ENCODE measurements at regions not wholly inside any gene's neighbourhood (a gene's known extent, or its start where the extent isn't known, plus 50 kb on each side); places are given as distances from the start of the nearest gene placed in this dataset.

DNA sequence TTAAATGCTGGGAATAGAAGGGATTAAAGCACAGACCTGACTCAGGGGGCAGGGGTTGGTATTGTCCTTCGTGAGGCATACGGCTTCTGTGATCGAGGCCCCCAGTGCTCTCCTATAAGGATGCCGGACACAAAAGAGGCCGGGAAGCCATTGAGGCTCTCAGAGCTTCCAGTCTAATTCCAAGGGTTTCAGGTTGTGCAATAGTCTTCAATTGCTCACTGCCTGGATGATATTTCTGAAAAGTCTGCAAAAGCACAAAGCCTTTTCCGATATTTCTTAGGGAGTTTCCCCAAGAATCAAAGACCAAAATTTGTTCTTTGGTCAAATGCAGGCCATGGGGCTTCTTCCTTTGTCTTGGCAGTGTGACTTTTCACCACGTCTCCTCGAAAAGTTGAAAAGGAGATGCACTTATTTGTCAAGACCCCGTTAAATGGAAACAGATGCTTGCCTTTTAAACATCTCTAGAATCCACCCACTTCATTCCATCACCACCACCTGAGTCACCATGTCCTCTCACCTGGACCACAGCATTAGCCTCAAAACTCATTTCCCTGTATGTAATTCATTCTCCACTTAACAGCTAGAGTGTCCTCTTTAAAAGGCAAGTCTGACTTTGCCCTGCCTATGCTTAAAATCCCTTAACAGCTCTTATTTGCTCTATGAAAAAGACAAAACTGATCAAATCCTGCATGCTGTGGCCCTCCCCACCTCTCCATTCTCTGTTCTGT lies 134.8 kb upstream of the NAMPT start:
- DNase-seq (ENCODE audit: low read depth in 2 of 2) = no peak

DNA sequence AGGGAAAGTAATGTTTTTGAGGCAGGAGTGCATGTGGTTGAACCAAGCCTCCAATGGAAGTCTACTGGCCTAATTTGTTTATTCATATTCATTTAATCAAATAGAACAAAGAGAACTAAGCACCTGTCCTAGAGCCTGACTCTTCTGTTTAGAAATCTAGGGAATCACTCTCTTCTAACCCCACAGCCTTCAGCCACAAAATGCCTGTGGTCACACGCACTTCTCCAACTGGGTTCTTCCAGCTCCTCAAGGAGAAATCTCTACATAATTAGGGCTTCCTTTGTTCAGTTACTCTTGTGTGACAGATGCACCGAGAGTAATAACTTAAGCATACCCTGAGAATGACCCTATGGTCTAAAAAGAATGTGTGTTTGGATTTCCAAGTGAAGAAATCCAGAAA lies 133.7 kb upstream of the NAMPT start:
- no peak for DNase-seq (ENCODE audit: low read depth in 2 of 2)

DNA sequence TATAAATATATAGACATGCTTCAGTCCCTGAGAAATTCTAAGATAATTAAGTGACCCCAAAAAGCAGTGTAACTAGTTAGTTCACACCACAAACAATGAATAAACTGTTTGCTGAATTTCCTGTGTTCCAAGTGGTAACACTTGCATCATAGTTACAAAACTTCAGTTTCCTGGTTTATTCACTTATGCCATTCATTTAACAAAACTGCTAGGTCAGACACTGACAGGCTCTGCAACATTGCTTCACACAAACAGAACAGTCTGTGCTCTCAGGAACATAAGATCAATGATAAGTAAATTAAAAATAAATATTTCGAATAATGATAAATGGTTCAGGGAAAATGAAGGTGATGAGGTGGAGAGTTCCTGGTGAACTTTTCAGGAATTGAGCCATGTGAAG lies 133.3 kb upstream of the NAMPT start:
- DNase-seq (ENCODE audit: low read depth in 2 of 2) = no peak

DNA sequence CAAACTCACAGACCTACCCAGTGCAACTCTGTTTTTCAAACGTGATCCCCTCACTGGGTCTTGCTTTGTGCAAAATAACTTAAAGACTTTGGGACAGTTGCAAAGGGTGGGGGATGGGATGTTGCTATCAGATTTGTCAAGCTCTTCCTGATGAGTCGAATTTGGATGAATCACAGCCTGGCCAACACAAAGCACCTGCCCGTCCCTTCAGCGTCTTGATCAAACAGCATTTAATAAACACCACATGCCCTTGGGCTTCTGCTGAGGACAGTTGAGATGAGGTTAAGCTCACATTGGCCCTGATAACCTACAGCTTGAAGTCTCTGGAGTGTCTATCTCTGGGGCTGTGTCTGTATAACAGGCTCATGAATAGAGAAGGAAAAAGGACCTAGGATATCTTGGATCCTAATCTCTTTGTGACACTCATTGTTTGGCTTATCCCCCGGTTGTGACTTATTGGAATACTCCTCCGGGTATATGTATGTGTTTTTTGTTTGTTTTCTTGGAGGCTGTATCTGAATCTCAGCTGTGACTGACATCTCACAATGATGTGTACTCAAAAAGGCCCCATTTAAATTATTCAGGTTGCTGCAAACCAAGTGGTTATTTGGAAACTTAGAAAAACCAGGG lies 132.6 kb upstream of the NAMPT start:
- DNase-seq (ENCODE audit: low read depth in 2 of 2) = no peak

DNA sequence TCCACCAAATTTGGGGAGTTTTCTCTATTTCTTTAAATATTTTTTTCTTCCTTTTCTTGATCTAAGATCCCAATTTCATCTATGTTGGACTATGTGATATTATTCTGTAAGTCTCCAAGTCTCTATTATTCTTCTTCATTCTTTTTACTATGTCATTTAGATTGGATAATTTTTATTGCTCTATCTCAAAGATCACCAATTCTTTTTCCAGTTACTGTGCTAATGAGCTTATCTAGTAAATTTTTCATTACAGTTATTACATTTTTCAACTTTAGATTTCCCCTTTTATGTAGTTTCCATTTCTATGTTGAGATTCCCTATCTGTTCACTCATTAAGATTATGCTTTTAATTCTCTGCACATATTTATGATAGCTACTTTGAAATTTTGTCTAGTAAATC lies 131.6 kb upstream of the NAMPT start:
- DNase-seq (ENCODE audit: low read depth in 2 of 2) = no peak

DNA sequence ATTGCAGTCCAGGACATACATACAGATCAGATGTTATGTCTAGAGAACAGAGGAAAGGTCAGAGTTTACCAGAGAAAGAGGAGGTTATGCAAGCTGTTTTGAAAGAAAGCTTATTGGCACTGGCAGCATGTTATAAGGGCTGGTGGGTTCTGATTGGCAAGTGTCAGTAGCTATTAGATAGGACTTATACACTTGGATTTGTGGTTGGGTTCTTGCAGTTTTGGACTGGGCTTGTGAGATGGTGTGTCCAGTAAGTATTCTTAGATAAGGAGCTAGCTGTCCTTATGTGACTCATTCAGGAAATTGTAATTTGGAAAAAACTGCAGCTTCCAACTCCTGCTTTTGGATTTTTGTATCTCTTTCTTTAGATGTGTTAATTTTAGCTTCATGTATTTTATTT lies 130.7 kb upstream of the NAMPT start:
- no peak for DNase-seq (ENCODE audit: low read depth in 2 of 2)

DNA sequence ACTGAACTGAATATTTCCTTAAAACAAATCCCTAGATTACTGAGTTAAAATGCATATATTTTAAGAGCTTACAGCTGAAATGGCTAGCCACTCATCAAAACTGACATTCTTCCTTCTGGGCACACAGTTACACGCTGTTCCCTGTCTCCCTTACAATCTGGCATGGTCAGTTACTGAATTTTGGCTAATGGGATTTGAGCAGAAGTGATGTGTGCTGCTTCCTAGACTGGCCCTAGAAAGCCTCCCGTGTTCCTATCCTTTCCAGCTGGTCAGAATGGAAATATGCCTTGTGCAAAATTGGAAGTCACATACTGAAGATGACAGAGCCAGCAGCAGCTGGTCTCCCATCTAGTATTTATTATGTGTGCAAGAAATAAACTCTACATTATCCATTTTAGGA lies 128.7 kb upstream of the NAMPT start:
- DNase-seq (ENCODE audit: low read depth in 2 of 2) = no peak

DNA sequence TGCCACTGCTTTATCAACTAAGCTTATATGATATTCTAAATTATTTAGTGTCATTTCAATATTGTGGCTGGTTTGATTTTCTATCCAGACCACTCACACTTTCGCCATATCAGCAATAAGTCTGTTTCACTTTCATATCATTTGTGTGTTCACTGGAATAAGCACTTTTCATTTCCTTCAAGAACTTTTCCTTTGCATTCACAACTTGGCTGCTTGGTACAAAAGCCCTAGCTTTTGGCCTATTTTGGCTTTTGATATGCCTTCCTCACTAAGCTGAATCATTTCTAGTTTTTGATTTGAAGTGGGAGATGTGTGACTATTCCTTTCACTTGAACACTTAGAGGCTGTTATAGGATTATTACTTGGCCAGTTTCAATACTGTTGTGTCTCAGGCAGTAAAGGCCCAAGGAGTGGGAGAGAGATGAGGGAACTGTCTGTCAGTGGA lies 120.9 kb upstream of the NAMPT start:
- peak in 1 of 2 donors; percentile 27 for DNase-seq (ENCODE audit: low read depth in 2 of 2)

DNA sequence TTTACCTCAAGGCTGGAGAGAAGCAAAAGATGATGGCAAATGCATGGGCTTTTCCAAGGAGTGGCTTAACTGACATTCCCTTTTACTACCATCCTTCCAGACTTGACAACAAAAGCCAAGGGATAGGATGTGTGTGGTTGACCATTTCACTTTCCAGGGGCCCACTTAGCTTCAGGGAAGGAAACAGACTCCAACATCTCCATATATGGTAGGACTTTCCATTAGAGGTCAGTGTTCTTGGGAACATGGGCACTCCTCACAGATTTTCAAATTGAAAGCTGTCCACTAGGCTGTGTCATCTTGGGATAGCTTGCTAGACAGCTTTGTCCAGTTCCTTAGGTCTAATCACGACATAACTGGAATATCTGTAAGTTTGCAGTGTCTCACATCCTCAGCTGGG lies 118.1 kb upstream of the NAMPT start:
- no peak for DNase-seq (ENCODE audit: low read depth in 2 of 2)

DNA sequence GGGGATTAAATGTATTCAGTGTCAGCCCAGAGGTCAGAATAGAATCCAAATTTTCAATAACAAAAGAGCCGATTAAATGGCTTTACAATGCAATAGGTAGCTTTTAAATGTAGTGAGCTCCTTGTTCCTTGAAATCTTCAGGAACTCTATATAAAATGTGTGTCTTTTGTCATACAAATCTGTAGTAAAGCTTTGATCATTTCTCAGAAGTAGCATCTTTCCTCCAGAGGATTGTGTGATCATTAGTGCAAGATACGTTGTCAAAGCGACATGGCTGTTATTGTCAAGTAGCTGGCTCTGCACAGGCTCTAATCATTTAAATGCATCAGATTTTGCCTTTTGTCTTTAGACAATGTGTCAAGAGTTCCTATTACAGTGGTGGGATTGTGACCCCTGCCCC lies 116.1 kb upstream of the NAMPT start:
- DNase-seq (ENCODE audit: low read depth in 2 of 2) = no peak

DNA sequence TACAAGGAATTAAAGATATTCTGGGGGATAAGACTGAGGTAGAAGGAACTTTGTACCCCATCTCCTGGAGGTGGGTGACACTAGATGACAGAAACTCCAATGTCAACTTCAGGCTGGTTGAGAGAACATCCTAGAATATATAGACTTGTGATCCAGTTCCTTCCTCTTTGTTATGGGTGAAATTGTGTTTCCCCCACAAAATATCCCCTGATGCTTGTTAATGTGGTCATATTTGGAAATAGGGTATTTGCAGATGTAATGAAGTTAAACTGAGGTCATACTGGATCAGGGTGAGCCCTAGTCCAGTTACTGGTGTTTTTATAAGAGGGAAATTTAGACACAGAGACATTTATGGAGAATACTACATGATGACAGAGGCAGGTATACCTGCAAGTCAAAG lies 114.0 kb upstream of the NAMPT start:
- no peak for DNase-seq (ENCODE audit: low read depth in 2 of 2)

DNA sequence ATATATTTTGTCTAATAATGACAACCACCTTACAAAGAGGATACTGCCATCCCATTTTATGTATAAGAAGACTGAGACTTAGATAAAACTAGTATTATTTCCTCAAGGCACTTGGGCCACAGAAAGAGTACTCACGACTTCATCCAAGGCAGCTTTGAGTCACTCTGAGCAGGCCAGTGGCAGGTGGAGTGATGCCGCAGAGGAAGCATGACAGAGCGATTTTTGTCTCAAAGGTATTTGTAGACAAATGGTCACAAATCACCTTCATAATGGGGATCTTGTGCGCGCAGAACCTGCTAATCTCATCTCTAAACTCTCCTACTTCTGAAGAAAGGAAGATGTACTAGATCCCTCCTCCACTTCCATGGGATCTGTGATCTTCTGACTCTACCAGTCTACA lies 113.2 kb upstream of the NAMPT start:
- DNase-seq (ENCODE audit: low read depth in 2 of 2) = no peak

DNA sequence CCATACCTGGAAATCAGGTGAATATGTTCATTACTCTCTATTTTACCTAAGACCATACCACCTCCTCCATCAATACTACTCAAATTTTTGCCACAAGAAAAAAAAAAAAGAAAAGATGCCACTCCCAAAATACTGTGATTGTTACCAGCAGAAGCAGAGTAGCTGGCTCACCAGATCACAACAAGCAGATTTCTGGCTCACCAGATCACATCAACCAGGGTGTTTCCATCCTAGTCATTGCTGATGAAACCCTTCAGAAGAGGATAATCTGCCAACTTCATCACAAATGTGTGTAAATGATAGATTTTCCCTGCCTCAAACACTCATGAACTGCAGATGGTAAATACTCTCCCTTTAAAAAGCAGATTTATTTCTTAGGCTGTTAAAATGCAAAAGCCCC lies 109.7 kb upstream of the NAMPT start:
- no peak for DNase-seq (ENCODE audit: low read depth in 2 of 2)

DNA sequence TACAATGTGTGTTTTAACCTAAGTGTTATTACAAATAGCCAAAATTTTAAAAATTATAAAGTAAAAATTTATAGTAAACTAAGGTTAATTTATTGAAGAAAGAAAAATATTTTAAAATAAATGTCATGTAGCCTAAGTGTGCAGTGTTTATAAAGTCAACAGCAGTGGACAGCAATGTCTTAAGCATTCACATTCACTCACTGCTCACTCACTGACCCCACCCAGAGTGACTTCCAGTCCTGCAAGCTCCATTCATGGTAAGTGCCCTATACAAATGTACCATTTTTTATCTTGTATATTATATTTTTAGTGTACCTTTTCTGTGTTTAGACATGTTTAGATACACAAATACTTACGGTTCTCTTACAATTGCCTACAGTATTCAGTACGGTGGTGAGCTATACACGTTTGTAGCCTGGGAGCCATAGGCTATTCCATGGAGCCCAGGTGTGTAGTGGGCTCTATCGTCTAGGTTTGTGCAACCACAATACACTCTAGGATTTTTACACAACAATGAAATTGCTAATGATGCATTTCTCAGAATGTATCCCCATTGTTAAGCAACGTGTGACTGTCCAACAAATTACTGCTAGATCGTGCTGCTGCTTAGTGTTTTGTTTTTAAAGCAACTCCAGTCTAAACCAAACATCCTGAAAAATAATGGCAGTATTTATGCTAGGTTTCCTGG lies 108.9 kb upstream of the NAMPT start:
- DNase-seq (ENCODE audit: low read depth in 2 of 2) = no peak

DNA sequence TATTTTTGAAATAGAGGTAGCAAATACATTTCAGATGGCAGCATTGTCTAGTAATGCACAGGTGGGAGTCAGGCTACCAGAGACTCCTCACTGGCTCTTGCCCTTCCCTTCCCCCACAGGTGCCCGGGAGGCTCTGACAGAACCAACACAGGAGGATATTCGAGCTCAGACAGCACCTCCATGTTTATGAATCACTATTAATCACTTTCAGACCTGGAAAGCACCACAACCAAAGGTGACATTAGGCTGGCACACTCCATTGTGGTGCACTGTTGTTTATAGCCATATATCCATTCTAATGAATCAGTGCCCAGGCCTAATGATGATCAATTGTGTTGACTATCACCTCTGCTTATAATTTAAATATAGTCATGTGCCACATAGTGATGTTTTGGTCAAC lies 107.8 kb upstream of the NAMPT start:
- no peak for DNase-seq (ENCODE audit: low read depth in 2 of 2)

DNA sequence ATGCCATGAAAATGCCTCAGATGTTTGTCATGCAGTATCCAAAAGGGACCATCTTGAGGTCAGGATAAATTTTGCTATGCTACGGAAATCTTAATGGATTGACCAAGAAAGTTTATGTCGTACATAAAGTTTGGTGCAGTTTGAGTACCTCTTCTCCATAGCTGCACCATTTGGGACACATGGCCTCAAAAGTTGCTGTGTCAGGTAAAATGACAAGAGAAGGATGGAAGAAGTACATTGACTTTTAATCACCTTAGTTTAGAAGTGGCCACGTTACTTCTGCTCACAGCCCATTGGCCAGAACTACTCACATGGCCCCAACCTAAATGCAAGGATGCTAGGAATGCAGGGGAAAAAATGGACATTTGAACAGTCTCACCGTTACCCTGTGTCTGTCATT lies 107.4 kb upstream of the NAMPT start:
- no peak for DNase-seq (ENCODE audit: low read depth in 2 of 2)

DNA sequence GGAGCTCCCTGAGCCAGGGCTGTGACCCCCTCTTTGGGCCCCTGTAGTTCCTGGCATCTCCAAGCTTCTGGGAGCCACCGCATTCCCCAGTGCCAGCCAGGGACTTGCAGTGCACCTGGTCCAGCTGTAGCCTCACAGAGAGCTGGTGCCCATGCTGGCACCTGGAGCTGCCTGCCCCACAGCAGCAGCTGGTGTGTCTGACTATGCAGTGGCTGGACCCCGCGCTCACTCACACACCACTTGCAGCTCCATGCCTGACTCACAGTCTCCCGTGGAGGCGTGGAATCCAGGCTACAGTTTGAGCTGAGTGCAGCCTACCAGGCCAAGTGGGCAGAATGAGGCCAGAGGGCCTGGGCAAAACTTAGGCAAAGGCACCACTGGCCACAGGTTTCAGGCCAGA lies 102.2 kb upstream of the NAMPT start:
- no peak for DNase-seq (ENCODE audit: low read depth in 2 of 2)

DNA sequence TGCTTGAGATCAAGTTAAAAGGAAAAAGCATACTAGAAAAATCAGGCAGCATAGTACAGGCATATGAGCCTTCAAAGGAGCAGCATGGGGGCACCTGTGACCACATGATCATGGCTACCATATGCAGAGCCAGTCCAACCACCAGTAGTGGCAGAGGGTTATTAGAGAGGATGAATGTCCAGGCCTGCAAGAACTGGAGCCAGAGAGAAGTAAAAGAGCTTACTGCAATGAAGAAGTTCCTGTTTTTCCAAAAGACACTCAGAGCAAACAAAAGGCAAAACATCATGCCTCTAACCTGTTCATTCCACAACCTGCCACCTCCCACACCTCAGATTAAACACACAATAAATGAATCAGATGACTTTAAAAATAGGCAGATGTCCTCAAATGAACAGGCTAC lies 99.6 kb upstream of the NAMPT start:
- no peak for DNase-seq (ENCODE audit: low read depth in 2 of 2)

DNA sequence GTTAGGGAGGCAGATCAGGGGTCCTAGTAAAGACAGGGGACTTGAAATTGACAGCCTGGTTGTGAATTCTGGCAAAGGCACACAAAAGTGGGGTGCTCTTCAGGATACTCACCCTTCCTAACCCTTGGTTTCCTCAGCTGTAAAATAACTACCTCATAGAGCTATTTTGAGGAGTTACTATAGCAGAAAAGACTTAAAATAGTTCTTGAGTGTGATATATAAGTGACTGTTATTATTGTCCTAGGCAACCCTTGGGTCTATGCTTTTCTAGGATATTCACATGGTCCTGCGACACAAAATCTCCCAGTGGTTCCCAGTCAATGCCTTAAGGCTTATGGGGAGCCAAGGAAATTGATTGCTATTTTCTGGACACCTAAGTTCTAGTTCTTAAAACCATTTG lies 98.1 kb upstream of the NAMPT start:
- DNase-seq (ENCODE audit: low read depth in 2 of 2) = no peak

DNA sequence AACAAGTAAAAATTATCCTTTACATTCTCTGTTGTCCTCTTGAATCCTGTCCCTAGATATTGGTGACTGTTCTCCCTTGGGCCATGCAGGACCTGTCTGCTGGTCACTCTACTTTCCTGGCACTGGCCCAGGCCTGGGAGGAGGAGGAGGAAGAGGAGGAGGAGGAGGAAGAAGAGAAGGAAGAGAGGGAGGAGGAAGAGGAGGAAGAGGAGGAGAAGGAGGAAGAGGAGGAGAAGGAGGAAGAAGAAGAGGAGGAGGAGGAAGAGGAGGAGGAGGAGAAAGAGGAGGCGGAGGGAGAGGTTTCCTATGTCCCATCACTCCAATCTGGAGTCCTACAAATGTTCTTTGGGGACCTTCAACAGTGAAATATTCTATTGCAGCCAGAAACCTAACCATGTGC lies 97.3 kb upstream of the NAMPT start:
- DNase-seq (ENCODE audit: low read depth in 2 of 2) = no peak

DNA sequence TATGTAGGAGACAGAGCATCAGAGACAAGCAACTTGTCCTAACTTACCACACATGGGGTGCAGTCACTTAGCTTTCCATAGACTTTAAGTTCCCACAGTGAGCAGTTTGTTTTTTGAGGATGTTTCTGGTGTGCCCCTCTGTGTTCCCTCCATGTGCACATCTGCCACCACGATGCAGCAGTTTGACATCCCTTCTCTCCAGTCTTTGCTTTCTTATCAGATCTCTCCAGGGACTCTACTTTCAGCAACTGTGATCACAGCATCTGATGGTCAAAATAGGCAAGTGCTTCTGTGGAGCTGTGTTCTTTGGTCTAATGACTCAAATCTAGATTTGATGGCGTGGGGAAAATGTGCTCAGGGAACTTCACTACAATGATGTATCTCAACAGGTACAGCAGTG lies 96.5 kb upstream of the NAMPT start:
- DNase-seq (ENCODE audit: low read depth in 2 of 2) = no peak

DNA sequence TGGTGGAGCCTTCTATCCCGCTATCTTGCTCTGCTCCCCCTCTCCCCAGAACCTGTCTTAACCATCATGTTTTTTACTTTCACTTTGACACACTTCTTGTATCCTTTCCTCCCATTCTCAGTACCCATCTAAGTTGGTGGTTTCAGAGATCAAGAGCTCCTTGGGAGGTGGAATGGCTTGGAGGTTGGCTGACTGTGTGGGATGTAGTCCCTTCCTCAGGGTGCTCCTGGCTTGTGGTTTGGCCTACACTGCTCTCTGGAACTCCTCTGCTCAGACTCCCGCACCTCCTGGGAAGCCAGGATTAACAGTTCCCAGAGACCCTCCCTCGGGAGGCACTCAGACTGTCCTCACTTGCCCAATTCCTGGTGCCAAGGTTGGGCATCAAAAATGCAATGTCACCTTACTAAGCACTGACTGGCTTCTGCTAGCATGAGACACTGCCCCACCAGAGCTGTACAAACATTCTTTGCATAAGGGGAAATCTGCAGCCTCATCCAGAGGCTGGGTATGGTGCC lies 93.1 kb upstream of the NAMPT start:
- DNase-seq (ENCODE audit: low read depth in 2 of 2) = no peak
